DMS 273 (cell line): ENCODE measurements at regions not wholly inside any gene's neighbourhood (a gene's known extent, or its start where the extent isn't known, plus 50 kb on each side); places are given as distances from the start of the nearest gene placed in this dataset.
"Not testable (repeated sequence)": the region's sequence is repeated elsewhere in the genome, so short reads cannot be mapped to it uniquely, and the experiment has no call there.

ENCODE experiments used
- DNase-seq: peaks from one replicate; lab custom pipeline; 2025; ENCODE audit not compliant: unreplicated experiment; lab: John Stamatoyannopoulos, UW

- DNase-seq = no peak
These were observed 617.8 kb downstream of the TRIB2 start for GRCh38 chr2:13334545-13334944.

- DNase-seq = no peak
These were observed 619.3 kb downstream of the TRIB2 start for GRCh38 chr2:13335862-13336535.

- DNase-seq = no peak
These were observed 634.3 kb downstream of the TRIB2 start for GRCh38 chr2:13351068-13351467.

- no peak for DNase-seq
These were observed 636.3 kb downstream of the TRIB2 start for GRCh38 chr2:13353083-13353482.

GRCh38 chr2:13354031-13354430 is 637.3 kb downstream of the TRIB2 start:
- DNase-seq = no peak

GRCh38 chr2:13381928-13382327 is 665.2 kb downstream of the TRIB2 start:
- not testable (repeated sequence) for DNase-seq

- not testable (repeated sequence) for DNase-seq
These were observed 672.4 kb downstream of the TRIB2 start for GRCh38 chr2:13389172-13389571.

- DNase-seq = no peak
These were observed 673.9 kb downstream of the TRIB2 start for GRCh38 chr2:13390676-13391075.

GRCh38 chr2:13401312-13401711 is 684.6 kb downstream of the TRIB2 start:
- DNase-seq = no peak

GRCh38 chr2:13413989-13414388 is 697.3 kb downstream of the TRIB2 start:
- no peak for DNase-seq

GRCh38 chr2:13414897-13415296 is 698.2 kb downstream of the TRIB2 start:
- DNase-seq = no peak

GRCh38 chr2:13433954-13434353 is 717.2 kb downstream of the TRIB2 start:
- DNase-seq = no peak

- not testable (repeated sequence) for DNase-seq
These were observed 727.0 kb downstream of the TRIB2 start for GRCh38 chr2:13443554-13444261.

GRCh38 chr2:13462464-13462863 is 745.7 kb downstream of the TRIB2 start:
- DNase-seq = no peak

- DNase-seq = no peak
These were observed 749.3 kb downstream of the TRIB2 start for GRCh38 chr2:13466076-13466475.

- DNase-seq = no peak
These were observed 757.8 kb downstream of the TRIB2 start for GRCh38 chr2:13474538-13474937.

GRCh38 chr2:13480057-13480456 is 763.3 kb downstream of the TRIB2 start:
- no peak for DNase-seq

- DNase-seq = no peak
These were observed 764.5 kb downstream of the TRIB2 start for GRCh38 chr2:13481201-13481600.

- no peak for DNase-seq
These were observed 768.5 kb downstream of the TRIB2 start for GRCh38 chr2:13485256-13485655.

GRCh38 chr2:13488965-13489364 is 772.2 kb downstream of the TRIB2 start:
- DNase-seq = no peak

- no peak for DNase-seq
These were observed 775.5 kb downstream of the TRIB2 start for GRCh38 chr2:13492262-13492661.

- no peak for DNase-seq
These were observed 778.3 kb downstream of the TRIB2 start for GRCh38 chr2:13495051-13495450.

- DNase-seq = no peak
These were observed 788.1 kb downstream of the TRIB2 start for GRCh38 chr2:13504808-13505207.
